B cell (primary cell): ENCODE measurements at regions not wholly inside any gene's neighbourhood (a gene's known extent, or its start where the extent isn't known, plus 50 kb on each side); places are given as distances from the start of the nearest gene placed in this dataset.

ENCODE experiments used
- EZH2 ChIP-seq: IDR thresholded peaks from 2 replicates; pipeline ENCODE4 v1.6.1; 2012; ENCODE audit warnings: borderline replicate concordance, low read depth, mild to moderate bottlenecking, moderate library complexity, low read length; ENCODE audit not compliant: insufficient read depth, poor library complexity, severe bottlenecking
- TF ChIP-seq, protein P1 (sequence below): fragments of 200-600 bp; IDR thresholded peaks from one replicate; pipeline ENCODE4 v1.8.0; 2022; ENCODE audit warnings: antibody characterized with exemption, mild to moderate bottlenecking

DNA sequence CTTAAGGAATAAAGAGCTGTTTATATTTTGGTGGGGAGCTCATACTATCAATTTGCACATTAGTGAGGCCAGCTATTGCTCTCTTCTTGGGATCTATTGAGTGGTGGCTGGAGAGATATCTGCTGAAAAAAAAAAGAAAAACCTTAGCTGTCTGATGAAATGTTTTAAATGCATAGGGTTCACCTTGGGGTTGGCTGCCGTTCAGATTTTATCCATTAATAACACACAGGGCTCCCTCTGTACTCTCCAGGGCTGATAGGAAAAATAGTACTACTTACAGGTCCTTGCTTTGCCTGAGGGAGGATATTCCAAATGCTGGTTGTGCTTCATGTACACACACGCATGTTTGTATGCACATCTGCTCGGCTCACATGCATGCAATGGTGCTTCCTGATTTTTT is 803.7 kb downstream of the MCTP2 start:
- TF ChIP-seq EZH2, result no peak
- TF ChIP-seq, protein P1, sequence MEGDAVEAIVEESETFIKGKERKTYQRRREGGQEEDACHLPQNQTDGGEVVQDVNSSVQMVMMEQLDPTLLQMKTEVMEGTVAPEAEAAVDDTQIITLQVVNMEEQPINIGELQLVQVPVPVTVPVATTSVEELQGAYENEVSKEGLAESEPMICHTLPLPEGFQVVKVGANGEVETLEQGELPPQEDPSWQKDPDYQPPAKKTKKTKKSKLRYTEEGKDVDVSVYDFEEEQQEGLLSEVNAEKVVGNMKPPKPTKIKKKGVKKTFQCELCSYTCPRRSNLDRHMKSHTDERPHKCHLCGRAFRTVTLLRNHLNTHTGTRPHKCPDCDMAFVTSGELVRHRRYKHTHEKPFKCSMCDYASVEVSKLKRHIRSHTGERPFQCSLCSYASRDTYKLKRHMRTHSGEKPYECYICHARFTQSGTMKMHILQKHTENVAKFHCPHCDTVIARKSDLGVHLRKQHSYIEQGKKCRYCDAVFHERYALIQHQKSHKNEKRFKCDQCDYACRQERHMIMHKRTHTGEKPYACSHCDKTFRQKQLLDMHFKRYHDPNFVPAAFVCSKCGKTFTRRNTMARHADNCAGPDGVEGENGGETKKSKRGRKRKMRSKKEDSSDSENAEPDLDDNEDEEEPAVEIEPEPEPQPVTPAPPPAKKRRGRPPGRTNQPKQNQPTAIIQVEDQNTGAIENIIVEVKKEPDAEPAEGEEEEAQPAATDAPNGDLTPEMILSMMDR, result no peak
